ENCODE measurements at regions not wholly inside any gene's neighbourhood (a gene's known extent, or its start where the extent isn't known, plus 50 kb on each side); places are given as distances from the start of the nearest gene placed in this dataset.
"Not testable (repeated sequence)": the region's sequence is repeated elsewhere in the genome, so short reads cannot be mapped to it uniquely, and the experiment has no call there.

DNA sequence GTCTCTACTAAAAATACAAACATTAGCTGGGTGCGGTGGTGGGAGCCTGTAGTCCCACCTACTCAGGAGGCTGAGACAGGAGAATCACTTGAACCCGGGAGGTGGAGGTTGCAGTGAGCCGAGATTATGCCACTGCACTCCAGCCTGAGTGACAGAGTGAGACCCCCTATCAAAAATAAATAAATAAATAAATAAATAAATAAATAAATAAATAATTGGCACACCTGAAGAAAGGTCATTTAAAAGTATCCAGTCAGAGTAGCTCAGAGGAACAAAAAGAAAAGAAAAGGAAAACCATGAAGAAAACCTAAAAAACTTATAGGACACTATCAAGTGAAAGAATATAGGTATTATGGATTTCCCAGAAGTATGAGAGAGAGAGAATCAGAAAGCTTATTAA, 330.1 kb upstream of the AR start:
- H3K4me3 Mint-ChIP-seq; H3K27ac Mint-ChIP-seq; H3K4me1 Mint-ChIP-seq (ENCODE audit: low read depth); DNase-seq; CTCF ChIA-PET; H3K36me3 Mint-ChIP-seq (ENCODE audit: low read depth); intact Hi-C loops (cut with micrococcal nuclease); H3K27me3 Mint-ChIP-seq (ENCODE audit: low read depth); H3K9me3 Mint-ChIP-seq: not testable (repeated sequence)

DNA sequence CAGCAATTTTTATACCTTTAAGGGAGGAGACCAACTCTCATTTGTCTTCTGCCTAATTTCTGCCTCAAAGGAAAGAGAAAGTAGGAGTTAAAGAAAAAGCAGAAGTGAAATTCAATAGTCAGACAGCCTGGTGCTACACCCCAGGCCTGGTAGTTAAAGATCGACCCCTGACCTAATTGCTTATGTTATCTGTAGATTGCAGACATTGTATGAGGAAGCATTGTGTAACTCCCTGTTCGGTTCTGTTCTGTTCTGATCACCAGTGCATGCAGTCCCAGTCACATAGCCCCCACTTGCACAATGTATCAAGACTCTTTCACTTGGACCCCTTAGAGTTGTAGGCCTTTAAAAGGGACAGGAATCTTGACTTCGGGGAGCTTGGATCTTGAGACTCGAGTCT, 335.9 kb upstream of the AR start:
- H3K4me1 Mint-ChIP-seq (ENCODE audit: low read depth), result no peaks in the 10 kb centered on the region
- no peaks in the 10 kb centered on the region for H3K27me3 Mint-ChIP-seq (ENCODE audit: low read depth)
- no peak for DNase-seq
- H3K36me3 Mint-ChIP-seq (ENCODE audit: low read depth), result no peaks in the 10 kb centered on the region
- H3K9me3 Mint-ChIP-seq, result peaks cover 2% of the 10 kb centered on the region
- no peak overlapping the region for H3K4me3 Mint-ChIP-seq
- intact Hi-C loops (cut with micrococcal nuclease), result no loop called here
- no peak overlapping the region for H3K27ac Mint-ChIP-seq
- CTCF ChIA-PET, result no interaction called here

DNA sequence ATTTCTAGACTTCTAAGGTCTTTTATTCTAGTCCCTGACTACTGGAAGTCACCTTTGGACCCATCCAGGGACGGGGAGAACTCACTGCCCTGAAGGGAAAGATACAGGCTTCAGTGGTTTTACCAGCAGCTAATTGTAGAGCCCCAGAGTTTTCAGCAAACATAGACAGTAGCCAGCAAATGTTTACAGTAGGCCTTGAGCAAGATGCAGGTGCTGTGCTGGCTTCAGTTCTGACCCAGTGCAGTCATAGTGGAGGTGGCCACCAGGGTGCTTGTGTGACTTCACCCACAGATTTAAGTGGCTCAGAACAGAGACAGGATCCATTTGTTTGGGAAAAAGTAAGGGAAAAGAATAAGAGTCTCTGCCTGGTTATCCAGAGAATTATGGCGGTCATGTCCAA, 384.4 kb upstream of the AR start:
- no peak overlapping the region for H3K27ac Mint-ChIP-seq
- no peaks in the 10 kb centered on the region for H3K4me1 Mint-ChIP-seq (ENCODE audit: low read depth)
- intact Hi-C loops (cut with micrococcal nuclease), result no loop called here
- no peaks in the 10 kb centered on the region for H3K27me3 Mint-ChIP-seq (ENCODE audit: low read depth)
- peaks cover 2% of the 10 kb centered on the region for H3K9me3 Mint-ChIP-seq
- H3K36me3 Mint-ChIP-seq (ENCODE audit: low read depth), result no peaks in the 10 kb centered on the region
- no peak overlapping the region for H3K4me3 Mint-ChIP-seq
- CTCF ChIA-PET, result no interaction called here
- DNase-seq, result no peak

- H3K4me1 Mint-ChIP-seq (ENCODE audit: low read depth), result no peaks in the 10 kb centered on the region
- no peak for DNase-seq
- no peak overlapping the region for H3K27ac Mint-ChIP-seq
- no peaks in the 10 kb centered on the region for H3K9me3 Mint-ChIP-seq
- CTCF ChIA-PET, result no interaction called here
- H3K4me3 Mint-ChIP-seq, result no peak overlapping the region
- intact Hi-C loops (cut with micrococcal nuclease), result no loop called here
- H3K36me3 Mint-ChIP-seq (ENCODE audit: low read depth), result no peaks in the 10 kb centered on the region
- no peaks in the 10 kb centered on the region for H3K27me3 Mint-ChIP-seq (ENCODE audit: low read depth)
Observed at GRCh38 chrX:67114635-67115034, 429.2 kb upstream of the AR start.

DNA sequence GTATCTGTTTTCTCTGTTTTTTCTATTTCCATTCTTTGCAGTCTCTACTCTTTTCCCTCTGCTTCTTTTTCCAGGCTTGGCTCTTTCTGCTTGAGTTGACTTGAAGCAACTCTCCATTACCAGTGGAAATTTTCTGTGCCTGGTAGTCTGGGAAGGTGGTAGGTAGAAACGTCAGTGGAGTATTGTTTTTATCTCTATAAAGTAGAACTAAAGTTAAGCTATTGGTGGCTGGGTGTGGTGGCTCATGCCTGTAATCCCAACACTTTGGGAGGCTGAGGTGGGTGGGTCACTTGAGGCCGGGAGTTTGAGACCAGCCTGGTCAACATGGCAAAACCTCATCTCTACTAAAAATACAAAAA, 438.1 kb upstream of the AR start:
- CTCF ChIA-PET, result no interaction called here
- no peaks in the 10 kb centered on the region for H3K27me3 Mint-ChIP-seq (ENCODE audit: low read depth)
- intact Hi-C loops (cut with micrococcal nuclease), result no loop called here
- H3K36me3 Mint-ChIP-seq (ENCODE audit: low read depth), result no peaks in the 10 kb centered on the region
- no peak for DNase-seq
- H3K27ac Mint-ChIP-seq, result no peak overlapping the region
- H3K4me1 Mint-ChIP-seq (ENCODE audit: low read depth), result no peaks in the 10 kb centered on the region
- H3K9me3 Mint-ChIP-seq, result no peaks in the 10 kb centered on the region
- no peak overlapping the region for H3K4me3 Mint-ChIP-seq

GRCh38 chrX:67104982-67105757, 438.7 kb upstream of the AR start:
- Mint-ChIP-seq H3K4me3 (no peak overlapping the region), H3K27ac (no peak overlapping the region), H3K9me3 (no peaks in the 10 kb centered on the region), H3K36me3 (ENCODE audit: low read depth) (no peaks in the 10 kb centered on the region), H3K27me3 (ENCODE audit: low read depth) (no peaks in the 10 kb centered on the region), H3K4me1 (ENCODE audit: low read depth) (no peaks in the 10 kb centered on the region)
- CTCF ChIA-PET, result no interaction called here
- no peak for DNase-seq
- intact Hi-C loops (cut with micrococcal nuclease), result no loop called here

GRCh38 chrX:67100031-67100884, 443.6 kb upstream of the AR start:
- Mint-ChIP-seq H3K27me3 (ENCODE audit: low read depth) (no peaks in the 10 kb centered on the region), H3K36me3 (ENCODE audit: low read depth) (no peaks in the 10 kb centered on the region)
- DNase-seq, result no peak

GRCh38 chrX:67094061-67094460, 449.8 kb upstream of the AR start:
- H3K4me3 Mint-ChIP-seq, result no peak overlapping the region

More at GRCh38 chrX:67100031-67100884, 443.6 kb upstream of the AR start:
- no peak overlapping the region for H3K4me3 Mint-ChIP-seq
- intact Hi-C loops (cut with micrococcal nuclease), result no loop called here
- CTCF ChIA-PET, result no interaction called here
- no peak overlapping the region for H3K27ac Mint-ChIP-seq
- H3K4me1 Mint-ChIP-seq (ENCODE audit: low read depth), result no peaks in the 10 kb centered on the region
- no peaks in the 10 kb centered on the region for H3K9me3 Mint-ChIP-seq

DNA sequence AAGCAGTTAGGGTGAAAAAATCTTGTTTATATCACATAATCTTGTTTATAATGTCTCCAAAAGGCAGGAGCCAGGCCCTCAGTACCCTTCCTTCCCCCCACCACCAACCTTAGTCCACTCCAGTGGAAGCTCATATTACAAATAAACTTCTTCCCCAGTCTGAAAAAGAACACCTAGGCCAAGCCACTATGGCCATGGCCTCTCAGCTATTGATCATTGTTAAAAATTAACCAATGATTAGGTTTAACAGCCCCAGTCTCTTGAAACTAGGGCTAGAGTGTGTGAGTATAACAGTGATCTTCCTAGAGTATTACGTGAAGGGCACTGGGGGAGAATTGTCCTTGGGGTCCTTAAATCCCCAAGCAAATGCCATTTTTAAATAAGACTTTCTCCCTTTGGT, 411.9 kb upstream of the EDA2R start:
- no peak for DNase-seq
- H3K27ac Mint-ChIP-seq, result no peak overlapping the region
- no peaks in the 10 kb centered on the region for H3K9me3 Mint-ChIP-seq
- no peaks in the 10 kb centered on the region for H3K27me3 Mint-ChIP-seq (ENCODE audit: low read depth)
- no peak overlapping the region for H3K4me3 Mint-ChIP-seq
- no peaks in the 10 kb centered on the region for H3K36me3 Mint-ChIP-seq (ENCODE audit: low read depth)
- intact Hi-C loops (cut with micrococcal nuclease), result no loop called here
- no peaks in the 10 kb centered on the region for H3K4me1 Mint-ChIP-seq (ENCODE audit: low read depth)
- CTCF ChIA-PET, result no interaction called here

More at GRCh38 chrX:67094061-67094460, 449.8 kb upstream of the AR start:
- no peaks in the 10 kb centered on the region for H3K9me3 Mint-ChIP-seq
- intact Hi-C loops (cut with micrococcal nuclease), result no loop called here
- no peak overlapping the region for H3K27ac Mint-ChIP-seq
- CTCF ChIA-PET, result no interaction called here
- no peaks in the 10 kb centered on the region for H3K4me1 Mint-ChIP-seq (ENCODE audit: low read depth)
- no peak for DNase-seq
- no peaks in the 10 kb centered on the region for H3K36me3 Mint-ChIP-seq (ENCODE audit: low read depth)
- no peaks in the 10 kb centered on the region for H3K27me3 Mint-ChIP-seq (ENCODE audit: low read depth)

- no peaks in the 10 kb centered on the region for H3K4me1 Mint-ChIP-seq (ENCODE audit: low read depth)
- no peaks in the 10 kb centered on the region for H3K36me3 Mint-ChIP-seq (ENCODE audit: low read depth)
- CTCF ChIA-PET, result no interaction called here
- DNase-seq, result no peak
- no peak overlapping the region for H3K27ac Mint-ChIP-seq
- no peaks in the 10 kb centered on the region for H3K27me3 Mint-ChIP-seq (ENCODE audit: low read depth)
- no peak overlapping the region for H3K4me3 Mint-ChIP-seq
- intact Hi-C loops (cut with micrococcal nuclease), result no loop called here
- H3K9me3 Mint-ChIP-seq, result peaks cover 1% of the 10 kb centered on the region
Observed at GRCh38 chrX:67044866-67045265, 406.0 kb upstream of the EDA2R start.

- H3K4me3 Mint-ChIP-seq, result no peak overlapping the region
- H3K9me3 Mint-ChIP-seq, result peaks cover 1% of the 10 kb centered on the region
- intact Hi-C loops (cut with micrococcal nuclease), result no loop called here
- no peak for DNase-seq
- H3K36me3 Mint-ChIP-seq (ENCODE audit: low read depth), result no peaks in the 10 kb centered on the region
- no peak overlapping the region for H3K27ac Mint-ChIP-seq
- CTCF ChIA-PET, result no interaction called here
- no peaks in the 10 kb centered on the region for H3K27me3 Mint-ChIP-seq (ENCODE audit: low read depth)
- no peaks in the 10 kb centered on the region for H3K4me1 Mint-ChIP-seq (ENCODE audit: low read depth)
Observed at GRCh38 chrX:67044029-67044653, 405.3 kb upstream of the EDA2R start.

GRCh38 chrX:67004451-67004850, 365.6 kb upstream of the EDA2R start:
- no peak for DNase-seq
- H3K27ac Mint-ChIP-seq, result no peak overlapping the region
- CTCF ChIA-PET, result no interaction called here
- peaks cover 1% of the 10 kb centered on the region for H3K9me3 Mint-ChIP-seq
- no peaks in the 10 kb centered on the region for H3K36me3 Mint-ChIP-seq (ENCODE audit: low read depth)
- intact Hi-C loops (cut with micrococcal nuclease), result no loop called here
- no peak overlapping the region for H3K4me3 Mint-ChIP-seq
- no peaks in the 10 kb centered on the region for H3K4me1 Mint-ChIP-seq (ENCODE audit: low read depth)
- no peaks in the 10 kb centered on the region for H3K27me3 Mint-ChIP-seq (ENCODE audit: low read depth)

DNA sequence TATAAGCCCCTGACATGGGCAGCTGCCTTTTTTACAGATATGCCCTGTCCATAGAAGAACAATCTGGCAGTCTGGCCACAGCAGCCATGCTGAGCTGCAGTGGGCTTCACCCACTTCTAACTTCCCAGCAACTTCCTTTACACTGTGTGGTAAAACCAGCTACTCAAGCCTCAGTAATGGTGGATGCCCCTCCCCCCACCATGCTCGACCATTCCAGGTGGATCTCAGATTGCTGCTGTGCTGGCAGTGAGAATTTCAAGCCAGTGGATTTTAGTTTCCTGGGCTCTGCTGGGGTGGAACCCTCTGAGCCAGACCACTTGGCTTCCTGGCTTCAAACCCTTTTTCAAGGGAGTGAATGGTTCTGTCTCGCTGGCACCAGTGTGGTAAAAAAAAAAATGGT, 355.9 kb upstream of the EDA2R start:
- intact Hi-C loops (cut with micrococcal nuclease), result no loop called here
- DNase-seq, result no peak
- Mint-ChIP-seq H3K27me3 (ENCODE audit: low read depth) (no peaks in the 10 kb centered on the region), H3K9me3 (peaks cover 2% of the 10 kb centered on the region), H3K36me3 (ENCODE audit: low read depth) (no peaks in the 10 kb centered on the region), H3K27ac (no peak overlapping the region), H3K4me3 (no peak overlapping the region), H3K4me1 (ENCODE audit: low read depth) (no peaks in the 10 kb centered on the region)
- CTCF ChIA-PET, result no interaction called here

Data from activated naive CD4-positive, alpha-beta T cell treated with anti-CD3 and anti-CD28 coated beads for 36 hours (primary cell).